Activated naive CD4-positive, alpha-beta T cell treated with anti-CD3 and anti-CD28 coated beads, Interleukin-2, amount 50 U/mL, for 72 hours (primary cell): ENCODE measurements at regions not wholly inside any gene's neighbourhood (a gene's known extent, or its start where the extent isn't known, plus 50 kb on each side); places are given as distances from the start of the nearest gene placed in this dataset.
A peak's percentile ranks its signal among the peaks of the same experiment; 100 is the strongest.

Experiments
- ATAC-seq, 2 donors: fragments of 150-1000 bp; cut with Tn5 transposase; 2 replicates each; pipeline ENCODE4 v1.10.0; 2021; ENCODE audit warnings: mild to moderate bottlenecking in 2 of 2, moderate library complexity in 2 of 2
- DNase-seq, 2 donors: peaks; one replicate each; pipeline ENCODE4 v3.0.0; 2021 to 2022; ENCODE audit warnings: low spot score in 2 of 2
- H3K27ac Mint-ChIP-seq, 2 donors: one replicate each; pipeline ENCODE4 v1.8.0; 2022; ENCODE audit warnings: mild to moderate bottlenecking in 2 of 2, mixed read lengths in 2 of 2
- H3K36me3 Mint-ChIP-seq, 2 donors: one replicate each; pipeline ENCODE4 v1.8.0; 2022; ENCODE audit warnings: mixed read lengths in 2 of 2
- H3K9me3 Mint-ChIP-seq, 2 donors: one replicate each; pipeline ENCODE4 v1.8.0; 2022; ENCODE audit warnings: mixed read lengths in 2 of 2

DNA sequence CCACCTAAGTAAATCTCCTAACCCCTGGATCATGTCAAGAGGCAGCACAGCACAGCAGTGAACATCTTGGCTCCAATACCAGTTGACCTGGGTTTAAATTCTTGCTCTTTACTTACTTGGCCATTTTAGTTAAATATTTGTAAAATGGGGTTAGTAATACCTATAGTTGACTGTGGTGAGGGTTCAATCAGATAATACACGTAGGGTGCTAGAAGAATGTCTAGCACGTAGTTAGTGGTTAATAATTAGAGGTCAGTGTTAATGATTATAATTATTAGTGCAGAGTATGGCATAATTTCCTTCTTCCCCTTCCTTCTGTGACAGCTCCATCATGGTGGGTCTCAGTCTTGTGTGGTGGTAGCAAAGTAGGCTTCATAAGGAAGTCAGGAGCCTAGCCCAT is 520.8 kb downstream of the INSC start:
- ATAC-seq, result no peak
- Mint-ChIP-seq H3K27ac (no peak overlapping the region), H3K36me3 (no peaks in the 10 kb centered on the region)

DNA sequence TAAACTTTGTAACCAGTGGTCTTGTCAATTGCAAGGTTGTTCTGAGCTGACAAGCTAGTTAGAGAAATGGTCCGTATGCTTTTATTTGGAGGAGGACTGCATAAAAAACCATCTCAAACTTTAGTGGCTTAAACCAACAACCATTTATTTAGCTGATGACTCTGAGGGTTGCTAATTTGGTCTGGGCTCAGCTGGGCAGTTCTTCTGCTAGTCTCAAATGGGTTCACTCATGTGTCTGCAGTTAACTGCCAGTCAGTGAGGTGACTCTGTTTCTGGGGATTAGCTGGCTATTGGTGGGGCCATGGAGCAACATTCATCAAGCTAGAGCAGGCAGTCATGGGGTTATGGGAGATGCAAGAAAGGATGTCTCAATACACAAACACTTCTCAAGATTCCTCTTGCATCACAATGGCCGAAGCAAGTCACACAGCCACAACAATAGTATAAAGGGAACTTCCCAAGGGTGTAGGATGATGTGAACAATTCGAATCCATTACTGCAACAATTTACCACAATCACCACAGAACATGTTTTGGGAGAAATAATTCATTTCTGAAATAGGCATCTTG is 521.9 kb downstream of the INSC start:
- ATAC-seq, result no peak
- Mint-ChIP-seq H3K27ac (no peak overlapping the region), H3K36me3 (no peaks in the 10 kb centered on the region), H3K9me3 (no peaks in the 10 kb centered on the region)
- DNase-seq, result no peak

More for the DNA sequence above, 520.8 kb downstream of the INSC start:
- no peak for DNase-seq
- no peaks in the 10 kb centered on the region for H3K9me3 Mint-ChIP-seq

DNA sequence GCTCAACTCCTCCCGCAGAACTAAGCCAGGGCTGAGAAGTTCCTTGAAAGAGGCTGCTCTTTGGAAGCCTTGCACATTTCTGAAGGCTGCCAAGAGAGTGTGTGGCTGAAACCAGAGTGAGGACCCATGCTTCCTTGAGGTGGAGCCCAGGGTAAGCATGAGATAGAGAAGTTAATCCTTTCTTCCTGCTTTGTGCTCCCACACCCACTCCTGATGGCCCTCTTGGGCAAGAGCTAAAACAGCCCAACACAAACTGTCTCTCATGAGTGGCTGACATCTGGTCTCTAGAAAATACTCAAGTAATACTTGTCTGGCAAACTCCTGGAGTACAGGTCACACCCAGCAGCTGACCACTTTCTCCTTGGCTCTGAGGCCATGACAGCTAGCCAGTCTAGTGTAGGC is 523.7 kb downstream of the INSC start:
- ATAC-seq (no peak), DNase-seq (no peak)
- no peak overlapping the region for H3K27ac Mint-ChIP-seq
- no peaks in the 10 kb centered on the region for H3K9me3 Mint-ChIP-seq
- no peaks in the 10 kb centered on the region for H3K36me3 Mint-ChIP-seq

DNA sequence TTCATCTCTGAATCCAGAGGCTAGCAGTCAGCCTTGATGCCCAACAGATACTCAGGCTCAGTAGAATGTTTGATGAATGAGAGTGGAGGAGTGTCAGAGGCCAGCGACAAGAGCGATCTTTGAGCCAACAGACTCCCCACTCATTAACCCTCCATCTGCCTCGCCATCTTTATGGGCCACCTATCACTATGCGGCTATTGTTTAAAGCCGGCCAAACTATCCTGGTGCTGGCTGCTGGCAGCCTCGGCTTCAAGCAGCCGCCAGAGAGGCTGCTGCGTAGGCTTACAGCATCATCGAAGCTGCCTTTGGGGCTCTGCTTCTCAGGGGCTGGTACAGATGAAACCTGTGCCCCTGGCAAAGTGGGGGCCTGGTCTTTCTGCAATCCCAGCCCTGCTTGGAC is 525.6 kb downstream of the INSC start:
- Mint-ChIP-seq H3K9me3 (no peaks in the 10 kb centered on the region), H3K36me3 (no peaks in the 10 kb centered on the region), H3K27ac (no peak overlapping the region)
- ATAC-seq, result no peak
- no peak for DNase-seq

DNA sequence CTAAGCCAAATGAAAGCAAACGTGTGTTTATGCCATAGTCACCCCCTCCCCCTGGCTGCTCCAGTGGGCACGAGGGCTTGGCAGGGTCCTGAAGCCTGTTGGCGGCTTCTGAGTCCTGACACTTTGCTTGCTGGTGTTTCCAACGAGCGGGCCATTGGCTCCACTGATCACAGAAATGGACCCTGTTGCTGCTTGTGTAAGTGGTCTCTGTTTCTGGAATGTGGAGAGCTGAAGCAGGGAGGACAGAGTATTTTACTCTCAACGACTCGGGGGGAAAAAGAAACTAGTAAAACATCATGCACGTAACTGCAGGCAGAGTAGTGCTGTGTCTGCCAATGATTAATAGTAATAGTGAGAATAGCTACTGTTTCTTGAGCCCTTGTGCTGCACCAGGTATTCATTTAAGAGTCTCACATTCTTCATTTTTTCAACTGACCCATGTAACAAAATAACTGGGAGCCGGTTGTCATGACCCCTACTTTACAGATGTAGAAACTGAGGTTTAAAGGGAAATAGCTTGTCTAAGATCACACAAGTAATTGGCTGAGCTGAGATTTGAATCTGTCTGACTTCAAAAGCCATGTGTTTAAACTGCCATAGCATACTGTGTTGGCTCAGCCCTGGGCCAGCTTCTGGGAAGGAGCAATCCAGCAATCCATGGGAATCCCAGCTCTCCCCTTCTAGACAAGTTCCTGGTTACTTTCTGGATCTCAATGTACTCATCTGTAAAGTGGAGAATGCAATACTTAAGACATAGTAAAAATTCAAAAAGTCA is 526.7 kb downstream of the INSC start:
- Mint-ChIP-seq H3K27ac (no peak overlapping the region), H3K9me3 (no peaks in the 10 kb centered on the region), H3K36me3 (no peaks in the 10 kb centered on the region)
- no peak for DNase-seq
- ATAC-seq, result no peak

DNA sequence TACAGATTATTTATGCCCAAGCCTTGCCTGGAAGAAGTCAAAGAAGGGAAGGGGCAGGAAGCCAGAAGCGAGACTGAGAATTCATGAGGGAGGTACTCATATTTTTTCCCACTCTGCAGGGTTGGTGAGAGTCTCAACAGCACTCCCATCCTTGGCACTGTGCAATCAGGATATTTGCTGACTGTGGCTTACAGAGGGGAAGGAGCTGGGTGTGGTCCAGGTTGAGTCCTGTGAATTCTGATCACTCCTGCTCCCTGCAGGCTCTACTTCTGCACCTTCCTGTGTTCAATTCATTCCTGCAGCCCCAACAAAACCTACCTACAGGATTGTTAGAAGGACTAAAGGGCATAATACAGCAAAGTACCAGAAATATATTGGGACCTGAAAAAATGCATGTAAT is 530.5 kb downstream of the INSC start:
- ATAC-seq, result no peak
- H3K9me3 Mint-ChIP-seq, result no peaks in the 10 kb centered on the region
- H3K36me3 Mint-ChIP-seq, result no peaks in the 10 kb centered on the region
- no peak overlapping the region for H3K27ac Mint-ChIP-seq
- no peak for DNase-seq

DNA sequence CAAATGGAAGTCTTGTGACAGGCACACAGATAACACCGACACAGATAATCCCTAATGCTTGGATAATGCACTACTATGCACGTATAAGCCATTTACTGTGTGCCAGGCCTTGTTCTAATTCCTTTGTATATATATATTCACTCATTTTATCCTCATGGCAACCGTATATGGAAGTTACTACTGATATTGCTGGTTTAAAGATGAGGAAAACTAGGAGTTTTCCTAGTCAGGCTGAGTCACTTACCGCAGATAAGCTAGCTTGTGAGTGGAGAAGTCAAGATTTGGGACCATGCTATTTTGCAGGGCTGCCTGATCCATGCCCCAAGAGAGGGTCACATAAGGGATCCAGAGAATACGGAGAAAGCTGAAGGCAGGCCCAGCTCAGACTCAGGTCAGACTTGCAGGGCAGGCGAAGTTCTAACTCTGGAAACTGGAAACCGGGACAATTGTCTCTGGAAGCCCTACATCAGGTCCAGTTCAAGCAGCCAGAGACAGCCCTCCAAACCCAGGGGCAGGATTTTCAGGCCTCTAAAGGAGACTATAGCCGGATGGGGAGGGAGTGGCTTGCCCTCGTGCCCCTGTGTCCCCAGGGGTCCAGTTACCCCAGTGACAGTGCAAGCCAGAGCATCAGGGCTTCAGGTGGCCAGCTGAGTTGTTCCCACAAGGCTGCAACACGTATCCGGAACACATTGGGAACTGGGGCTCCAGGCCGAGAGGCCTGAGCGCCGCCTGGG is 534.8 kb downstream of the INSC start:
- Mint-ChIP-seq H3K9me3 (no peaks in the 10 kb centered on the region), H3K36me3 (no peaks in the 10 kb centered on the region), H3K27ac (no peak overlapping the region)
- DNase-seq (no peak), ATAC-seq (peak in 1 of 2 donors; percentile 40)

DNA sequence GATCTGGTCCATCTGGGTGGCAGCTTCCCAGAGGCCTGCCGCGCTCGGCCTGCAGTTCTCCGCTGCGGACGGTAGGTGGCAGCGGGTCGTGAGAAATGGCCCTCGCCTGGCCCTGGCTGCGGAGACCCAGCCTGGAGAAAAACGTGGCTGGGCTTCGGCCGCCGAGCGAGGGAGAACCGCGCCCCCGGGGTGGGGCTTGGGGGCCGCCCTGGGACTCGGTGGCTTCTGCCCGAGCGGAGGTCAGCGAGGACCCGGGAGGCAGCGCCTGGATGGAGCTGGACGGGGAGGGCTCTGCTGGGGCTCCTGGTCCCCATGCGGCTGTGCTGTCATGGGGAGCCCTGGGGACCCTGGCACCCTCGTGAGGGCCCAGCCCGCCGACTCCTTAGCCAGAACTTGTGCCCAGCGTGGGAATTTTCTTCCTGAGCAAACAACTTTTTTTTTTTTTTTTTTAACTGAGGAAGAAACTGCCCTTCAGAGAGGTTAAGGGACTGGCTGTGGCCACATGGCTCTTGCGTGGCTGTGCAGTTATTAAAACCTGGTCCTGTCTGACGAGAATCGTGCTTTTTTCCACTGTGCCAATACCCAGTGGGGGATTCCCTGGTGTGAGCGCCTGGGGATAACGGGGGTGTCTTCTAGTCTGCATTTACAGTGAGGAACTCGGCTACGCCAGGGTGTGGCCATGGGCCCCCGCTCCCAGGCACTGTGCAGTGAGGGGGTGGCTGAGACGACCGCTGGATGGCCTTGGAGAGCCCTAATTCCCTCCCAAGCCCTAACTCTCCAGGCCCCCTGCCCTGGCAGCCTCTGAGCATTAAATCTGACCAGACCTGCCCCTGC is 535.6 kb downstream of the INSC start:
- Mint-ChIP-seq H3K27ac (no peak overlapping the region), H3K9me3 (no peaks in the 10 kb centered on the region), H3K36me3 (no peaks in the 10 kb centered on the region)
- DNase-seq (peak; percentile 66 to 86), ATAC-seq (peak; percentile 81 to 95)

DNA sequence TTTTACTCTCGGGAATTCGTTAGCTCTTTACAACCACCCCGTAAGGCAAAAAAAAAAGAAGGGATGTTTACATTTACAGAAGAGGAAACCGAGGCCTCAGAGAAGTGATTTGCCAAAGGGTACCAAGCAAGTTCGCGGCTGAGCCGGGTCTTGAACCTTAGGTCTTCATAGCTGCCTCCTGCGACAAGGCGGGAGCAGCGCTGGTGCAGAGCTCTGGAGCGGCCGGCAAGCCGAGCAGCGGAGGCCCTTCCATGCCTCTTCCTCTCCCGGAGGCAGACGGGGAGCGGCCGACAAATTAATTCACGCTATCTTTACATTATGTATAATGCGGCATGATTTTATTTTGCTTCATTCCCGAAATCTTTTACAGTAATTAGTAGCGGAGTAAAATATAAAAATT is 536.3 kb downstream of the INSC start:
- ATAC-seq (no peak), DNase-seq (no peak)
- Mint-ChIP-seq H3K36me3 (no peaks in the 10 kb centered on the region), H3K9me3 (no peaks in the 10 kb centered on the region), H3K27ac (no peak overlapping the region)

DNA sequence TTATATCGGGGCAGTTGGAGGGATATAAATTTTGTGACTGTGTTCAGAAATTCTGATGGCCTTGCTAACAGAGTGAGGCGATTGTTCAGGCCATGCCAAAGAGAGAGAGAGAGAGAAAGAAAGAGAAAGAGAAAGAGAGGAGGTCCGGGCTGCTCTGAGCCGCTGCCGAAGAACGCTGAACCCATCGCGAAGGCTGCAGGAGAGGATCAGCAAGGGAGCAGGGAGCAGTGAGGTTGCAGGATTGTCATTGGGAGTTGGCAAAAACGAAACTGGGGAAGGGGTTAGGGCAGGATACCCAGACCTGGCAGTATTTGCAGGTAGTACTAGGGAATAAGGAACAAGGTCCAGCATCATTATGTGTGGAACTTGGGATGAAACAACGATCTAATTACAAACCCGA is 537.1 kb downstream of the INSC start:
- DNase-seq (no peak), ATAC-seq (no peak)
- Mint-ChIP-seq H3K36me3 (no peaks in the 10 kb centered on the region), H3K9me3 (no peaks in the 10 kb centered on the region), H3K27ac (no peak overlapping the region)

DNA sequence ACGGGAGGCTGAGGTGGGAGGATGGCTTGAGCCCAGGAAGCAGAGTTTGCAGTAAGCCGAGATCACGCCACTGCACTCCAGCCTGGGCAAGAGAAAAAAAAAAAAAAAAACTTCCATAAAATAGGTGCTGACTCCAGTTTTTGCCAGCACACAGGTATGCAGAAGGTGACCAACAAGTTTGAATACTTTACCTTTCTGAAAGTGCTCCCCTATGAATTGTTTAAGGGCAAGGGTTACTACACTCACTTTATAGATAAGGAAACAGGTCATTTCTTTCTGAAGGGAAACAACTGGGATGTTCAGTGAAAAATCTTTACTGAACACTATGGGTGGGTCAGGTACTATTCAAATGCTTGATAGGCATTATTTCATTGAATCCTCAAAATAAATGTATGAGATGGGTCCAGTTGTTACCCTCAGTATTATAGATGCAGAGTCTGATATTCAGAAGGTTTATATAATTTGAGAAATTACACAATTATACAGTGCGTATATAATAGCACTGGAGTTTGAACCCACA is 538.5 kb downstream of the INSC start:
- DNase-seq (no peak), ATAC-seq (no peak)
- no peaks in the 10 kb centered on the region for H3K9me3 Mint-ChIP-seq
- H3K36me3 Mint-ChIP-seq, result no peaks in the 10 kb centered on the region
- no peak overlapping the region for H3K27ac Mint-ChIP-seq

DNA sequence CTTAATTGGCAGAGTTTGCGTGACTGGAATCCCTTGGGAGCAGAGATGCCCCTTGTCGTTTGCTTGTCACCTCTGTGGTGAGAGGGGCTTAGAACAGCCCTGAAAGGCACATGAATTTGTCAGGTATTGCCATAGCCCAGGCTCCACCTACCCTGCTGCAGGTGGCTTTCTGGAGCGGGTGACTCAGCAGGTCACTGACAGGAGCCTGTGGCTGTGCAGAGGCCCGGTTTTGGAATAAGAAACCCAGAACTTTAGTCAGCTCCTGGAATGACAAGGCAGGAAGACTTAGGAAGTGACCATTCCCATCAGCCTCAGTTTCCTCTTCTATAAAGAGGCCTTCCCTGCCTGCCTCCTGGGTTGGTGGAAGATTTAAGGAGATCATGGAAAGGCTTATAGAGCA is 539.7 kb downstream of the INSC start:
- no peaks in the 10 kb centered on the region for H3K36me3 Mint-ChIP-seq
- DNase-seq (no peak), ATAC-seq (no peak)
- no peaks in the 10 kb centered on the region for H3K9me3 Mint-ChIP-seq
- no peak overlapping the region for H3K27ac Mint-ChIP-seq

DNA sequence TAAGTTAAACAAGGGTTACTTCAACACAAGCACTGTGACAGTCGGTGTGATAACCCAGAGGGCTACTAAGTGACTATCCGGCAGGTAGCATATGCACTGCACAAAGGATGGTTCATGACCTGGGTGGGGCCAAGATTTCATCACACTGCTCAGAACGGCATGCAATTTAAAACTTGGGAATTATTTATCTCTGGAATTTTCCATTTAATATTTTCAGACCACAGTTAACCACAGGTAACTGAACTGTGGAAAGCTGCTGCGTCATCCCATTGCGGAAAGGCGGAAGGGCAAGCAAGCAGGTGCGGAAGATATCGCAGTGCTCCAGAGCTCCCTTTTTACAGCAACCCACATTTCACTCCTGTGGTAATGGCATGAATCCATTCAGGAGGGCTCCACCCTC is 540.8 kb downstream of the INSC start:
- ATAC-seq (no peak), DNase-seq (no peak)
- no peaks in the 10 kb centered on the region for H3K9me3 Mint-ChIP-seq
- no peaks in the 10 kb centered on the region for H3K36me3 Mint-ChIP-seq
- H3K27ac Mint-ChIP-seq, result no peak overlapping the region

DNA sequence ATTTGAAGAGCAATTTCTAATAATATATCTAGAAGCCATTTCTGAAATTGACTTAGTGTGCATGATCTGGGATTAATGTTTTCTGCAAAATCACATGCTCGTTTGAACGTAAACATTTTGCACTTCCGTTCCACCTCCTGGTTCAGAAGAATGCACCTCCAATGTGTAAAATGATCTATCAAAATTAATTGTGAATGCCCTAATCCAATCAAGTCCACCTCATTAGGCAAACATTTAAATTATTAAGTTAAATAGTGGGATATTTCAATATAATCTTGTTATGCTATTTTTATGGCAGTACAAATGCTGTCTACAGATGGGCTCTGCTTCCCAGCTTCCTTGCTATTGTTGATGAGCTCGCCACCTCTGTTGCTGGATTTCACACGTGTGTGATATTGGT is 542.5 kb downstream of the INSC start:
- Mint-ChIP-seq H3K27ac (no peak overlapping the region), H3K36me3 (no peaks in the 10 kb centered on the region), H3K9me3 (no peaks in the 10 kb centered on the region)
- no peak for ATAC-seq
- no peak for DNase-seq

DNA sequence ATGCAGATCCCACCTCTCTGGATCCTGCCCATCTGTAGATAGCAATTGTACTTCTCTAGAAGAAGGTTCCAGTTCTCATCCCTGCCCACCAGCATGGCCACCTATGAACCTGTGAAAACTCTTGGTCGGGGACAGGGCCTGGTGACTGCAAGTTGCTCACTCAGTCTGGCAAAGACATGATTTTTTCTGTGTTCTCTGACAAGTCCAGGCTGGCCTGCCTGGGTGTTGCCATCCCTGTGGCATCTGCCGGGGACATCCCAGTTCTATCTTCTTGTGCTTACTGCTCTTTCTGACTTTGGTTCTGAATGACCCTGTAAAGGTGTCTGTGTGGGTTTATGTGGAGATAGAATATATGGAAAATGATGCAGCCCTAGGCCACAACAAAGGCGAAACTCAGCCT is 545.8 kb downstream of the INSC start:
- H3K9me3 Mint-ChIP-seq, result peaks cover 0 to 4% of the 10 kb centered on the region in 2 donors
- no peak overlapping the region for H3K27ac Mint-ChIP-seq
- DNase-seq (no peak), ATAC-seq (no peak)
- H3K36me3 Mint-ChIP-seq, result no peaks in the 10 kb centered on the region

DNA sequence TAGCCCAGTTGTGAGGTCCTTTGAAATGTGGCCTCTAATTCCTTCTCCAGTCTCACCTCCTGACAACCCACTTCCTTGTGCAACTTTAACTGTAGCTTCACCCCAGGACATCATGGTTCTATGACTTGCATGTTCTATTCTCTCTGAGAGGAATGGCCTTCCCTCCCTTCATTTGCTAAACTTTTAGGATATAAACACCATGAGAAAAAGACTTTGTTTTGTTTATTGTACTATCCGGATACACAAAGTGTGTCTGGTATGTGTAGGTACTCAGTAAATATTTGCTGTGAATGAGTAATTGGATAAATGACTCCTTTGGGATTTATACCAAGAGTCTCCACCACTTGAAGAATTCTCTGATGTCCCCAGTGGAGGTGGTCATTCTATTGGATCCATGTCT is 547.6 kb downstream of the INSC start:
- peaks cover 0 to 4% of the 10 kb centered on the region in 2 donors for H3K9me3 Mint-ChIP-seq

DNA sequence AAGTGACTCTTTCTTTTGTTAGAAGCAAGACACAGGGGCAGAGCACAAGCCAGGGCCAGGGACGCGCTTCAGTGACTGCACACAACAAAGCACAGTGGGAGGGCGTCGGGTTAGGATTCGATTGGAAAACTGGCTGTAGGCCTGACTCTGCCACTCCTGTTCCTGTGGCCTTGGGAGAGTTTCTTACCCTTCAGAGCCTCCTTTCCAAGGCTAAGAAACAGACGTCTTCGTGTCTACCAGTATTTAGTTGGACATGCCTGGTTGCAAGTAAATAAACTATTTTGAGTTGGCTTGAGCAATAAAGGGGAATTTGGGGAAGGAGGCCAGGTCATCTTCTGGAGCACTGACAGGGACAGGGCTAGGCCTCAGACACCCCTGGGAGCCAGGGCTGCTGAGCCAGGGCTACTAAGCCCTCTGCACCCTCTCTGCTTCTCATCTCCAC is 549.1 kb downstream of the INSC start:
- Mint-ChIP-seq H3K36me3 (no peaks in the 10 kb centered on the region), H3K9me3 (peaks cover 0 to 4% of the 10 kb centered on the region in 2 donors), H3K27ac (no peak overlapping the region)
- ATAC-seq (no peak), DNase-seq (no peak)

More for the DNA sequence above, 547.6 kb downstream of the INSC start:
- H3K36me3 Mint-ChIP-seq, result no peaks in the 10 kb centered on the region
- no peak for ATAC-seq
- no peak overlapping the region for H3K27ac Mint-ChIP-seq
- DNase-seq, result no peak
